GM18873 (cell line): ENCODE measurements at regions not wholly inside any gene's neighbourhood (a gene's known extent, or its start where the extent isn't known, plus 50 kb on each side); places are given as distances from the start of the nearest gene placed in this dataset.

Source experiments
- ATAC-seq: cut with Tn5 transposase; IDR thresholded peaks from one replicate; pipeline ENCODE4 v1.9.1; 2021; ENCODE audit warnings: mild to moderate bottlenecking, moderate library complexity, moderate number of reproducible peaks; ENCODE audit not compliant: unreplicated experiment, low FRiP score

GRCh38 chr20:24773168-24773567, 175.9 kb upstream of the CST7 start:
- no peak for ATAC-seq

DNA sequence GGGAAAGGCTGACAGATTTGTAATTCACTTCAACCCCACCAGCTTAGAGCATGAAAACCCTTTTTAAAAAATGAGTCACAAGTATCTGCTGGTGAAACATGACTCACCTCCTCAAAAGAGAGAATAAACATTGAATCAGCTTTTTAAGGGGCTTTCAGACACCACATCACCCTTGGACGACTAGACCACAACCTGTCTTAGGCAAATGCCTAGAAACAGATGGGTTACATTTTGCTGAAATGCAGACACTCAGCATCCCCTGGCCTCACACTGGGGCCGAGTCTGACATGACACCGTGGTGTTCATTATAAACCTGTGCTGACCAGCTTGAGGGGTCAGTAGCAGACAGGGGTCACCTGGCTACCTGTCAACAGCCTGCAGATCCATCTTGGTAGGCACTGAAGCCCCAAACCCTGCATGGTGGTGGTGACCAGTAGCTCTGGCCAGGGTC, 175.3 kb upstream of the CST7 start:
- peak; percentile 60 for ATAC-seq

DNA sequence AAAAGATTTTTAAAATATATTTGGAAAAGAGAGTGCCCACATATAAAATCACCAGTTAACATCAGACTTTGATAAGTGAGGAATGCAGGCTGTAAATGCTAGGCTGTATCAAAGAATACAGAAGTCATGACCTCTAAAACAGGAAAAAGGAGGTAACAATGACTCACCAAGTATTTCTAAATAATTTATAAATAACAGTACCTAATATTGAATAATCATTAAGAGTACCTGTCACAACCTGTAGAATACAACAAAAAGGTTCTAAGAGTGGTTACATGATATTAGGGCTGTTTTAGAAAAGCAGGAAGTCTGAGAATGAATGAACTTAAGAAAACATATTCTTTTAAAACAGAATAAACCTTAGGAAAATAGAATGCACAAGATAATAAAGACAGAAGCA, 173.1 kb upstream of the CST7 start:
- no peak for ATAC-seq

DNA sequence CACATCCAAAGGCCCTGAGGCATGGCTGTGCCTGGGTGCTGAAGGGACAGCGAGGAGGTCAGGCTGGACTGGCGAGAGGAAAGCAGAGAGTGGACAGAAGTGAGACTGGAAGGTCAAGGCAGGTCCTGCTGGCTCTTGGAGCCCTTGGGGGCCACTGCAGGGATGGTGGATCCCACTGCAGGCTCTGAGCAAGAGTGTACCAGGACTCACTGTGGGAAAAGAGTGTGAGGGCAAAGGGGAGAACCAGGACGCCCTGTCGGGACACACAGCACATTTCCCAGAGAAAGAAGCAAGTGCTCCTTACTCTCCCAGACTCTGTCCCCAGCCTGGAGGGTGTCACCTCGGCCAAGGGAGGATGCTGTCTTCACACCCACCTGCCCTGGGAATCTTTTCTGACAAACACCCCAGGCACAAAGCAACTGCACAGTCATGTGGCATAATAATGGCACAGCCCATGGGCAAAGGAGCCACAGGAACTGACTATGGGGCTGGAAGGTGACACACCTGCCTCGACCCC, 172.3 kb upstream of the CST7 start:
- no peak for ATAC-seq

DNA sequence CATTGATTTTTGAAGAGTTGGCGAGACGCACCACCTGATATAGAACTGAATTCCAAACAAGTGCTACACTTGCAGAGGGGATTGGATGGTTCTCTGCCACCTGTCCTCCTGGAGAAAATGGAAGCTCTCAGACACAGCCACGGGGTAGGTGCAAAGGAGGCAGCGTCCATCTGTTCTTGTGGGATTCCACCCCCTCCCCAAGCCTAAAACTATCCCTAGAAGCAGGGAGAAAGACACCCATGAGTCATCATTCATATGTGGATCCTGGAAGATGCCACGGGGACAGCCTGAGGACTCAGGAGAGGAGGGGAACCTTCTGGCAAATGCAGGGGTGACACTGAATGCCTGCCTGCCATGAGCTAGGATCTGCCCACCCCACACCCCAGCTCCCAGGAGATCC, 171.3 kb upstream of the CST7 start:
- ATAC-seq, result no peak

- ATAC-seq, result no peak
These were observed 170.5 kb upstream of the CST7 start for GRCh38 chr20:24778585-24779031.

GRCh38 chr20:24779131-24779530, 169.9 kb upstream of the CST7 start:
- ATAC-seq, result no peak

DNA sequence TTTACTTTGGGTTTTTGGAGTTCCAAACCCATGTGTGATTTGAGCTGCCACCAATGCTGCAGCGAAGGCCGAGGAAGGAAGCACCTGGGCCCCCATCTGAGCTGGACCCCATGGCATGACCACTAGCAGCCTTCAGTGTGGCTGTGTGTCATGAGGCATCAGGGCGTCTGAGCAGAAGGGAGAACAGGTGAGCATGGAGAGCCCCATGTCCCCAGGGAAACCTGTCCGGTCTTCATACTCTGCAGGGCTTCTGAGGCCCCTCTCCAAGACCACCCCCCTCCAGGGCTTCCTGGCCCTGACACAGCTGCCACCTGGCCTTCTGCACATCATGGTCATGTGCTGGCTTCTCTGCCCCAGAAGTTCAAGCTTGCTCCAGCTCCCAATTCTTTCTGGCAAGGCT, 169.1 kb upstream of the CST7 start:
- ATAC-seq, result no peak

- no peak for ATAC-seq
These were observed 168.2 kb upstream of the CST7 start for GRCh38 chr20:24780674-24781417.

GRCh38 chr20:24781418-24781980, 167.6 kb upstream of the CST7 start:
- ATAC-seq, result no peak

GRCh38 chr20:24782301-24782700, 166.8 kb upstream of the CST7 start:
- no peak for ATAC-seq

GRCh38 chr20:24782801-24783630, 166.1 kb upstream of the CST7 start:
- ATAC-seq, result no peak

GRCh38 chr20:24783631-24784492, 165.2 kb upstream of the CST7 start:
- ATAC-seq, result no peak

DNA sequence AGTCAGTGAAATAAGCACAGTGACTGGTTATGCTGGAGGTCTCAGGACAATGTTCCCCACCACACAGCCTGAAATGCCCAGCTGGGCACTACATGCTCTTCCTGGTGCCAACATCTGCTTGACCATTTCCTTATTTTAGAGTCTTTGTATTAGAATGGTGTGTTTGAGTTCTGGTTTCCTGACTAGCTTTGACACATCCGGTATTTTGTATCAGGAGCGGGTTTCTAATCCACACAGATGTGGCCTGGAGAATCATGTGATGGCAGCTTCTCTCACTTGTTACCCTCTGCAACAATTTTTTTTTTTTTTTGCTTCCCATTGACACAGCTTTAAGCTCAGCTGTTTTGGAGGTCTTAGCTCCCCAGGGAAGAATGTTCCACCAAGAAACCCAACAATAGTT, 164.5 kb upstream of the CST7 start:
- ATAC-seq, result no peak

GRCh38 chr20:24785141-24786110, 163.6 kb upstream of the CST7 start:
- ATAC-seq, result no peak

DNA sequence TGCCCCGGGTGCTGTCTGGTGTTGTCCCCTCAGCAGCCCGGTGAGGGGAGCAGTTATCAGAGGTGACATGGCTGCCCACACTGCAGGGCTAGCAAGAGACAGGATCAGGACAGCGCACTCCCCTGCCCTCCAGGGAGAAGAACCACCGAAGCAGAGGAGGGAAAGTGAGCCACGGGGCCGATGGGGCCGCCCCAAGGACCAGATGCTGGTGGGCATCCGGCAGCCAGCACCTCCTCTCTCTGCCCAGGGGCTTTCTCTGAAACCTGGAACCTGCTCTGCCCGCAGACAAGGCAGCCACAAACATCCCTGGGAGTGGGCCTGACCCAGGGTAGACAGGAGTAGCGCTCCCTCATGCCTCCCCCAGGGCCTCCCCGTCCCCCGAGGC, 163.0 kb upstream of the CST7 start:
- ATAC-seq, result no peak

DNA sequence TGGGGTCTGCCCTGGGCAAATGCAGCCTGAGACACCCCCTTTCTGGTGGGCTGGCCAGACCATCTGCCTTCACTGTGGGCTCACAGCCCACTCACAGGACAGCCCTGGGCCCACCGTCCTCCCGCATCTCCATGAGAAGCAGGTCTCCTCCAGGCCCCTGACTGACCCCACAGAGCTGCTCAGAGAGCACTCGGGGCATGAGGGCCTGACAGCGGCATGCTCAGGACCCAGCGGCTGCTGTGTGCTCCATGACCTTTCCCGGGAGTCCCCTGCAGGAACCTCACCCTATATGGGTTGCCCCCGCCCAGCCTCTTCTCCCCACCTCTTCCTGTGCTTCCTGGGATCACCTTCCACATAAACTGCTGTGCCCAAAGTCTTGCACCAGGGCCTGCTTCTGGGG, 162.4 kb upstream of the CST7 start:
- ATAC-seq, result no peak

- ATAC-seq, result no peak
These were observed 162.0 kb upstream of the CST7 start for GRCh38 chr20:24787071-24787470.

DNA sequence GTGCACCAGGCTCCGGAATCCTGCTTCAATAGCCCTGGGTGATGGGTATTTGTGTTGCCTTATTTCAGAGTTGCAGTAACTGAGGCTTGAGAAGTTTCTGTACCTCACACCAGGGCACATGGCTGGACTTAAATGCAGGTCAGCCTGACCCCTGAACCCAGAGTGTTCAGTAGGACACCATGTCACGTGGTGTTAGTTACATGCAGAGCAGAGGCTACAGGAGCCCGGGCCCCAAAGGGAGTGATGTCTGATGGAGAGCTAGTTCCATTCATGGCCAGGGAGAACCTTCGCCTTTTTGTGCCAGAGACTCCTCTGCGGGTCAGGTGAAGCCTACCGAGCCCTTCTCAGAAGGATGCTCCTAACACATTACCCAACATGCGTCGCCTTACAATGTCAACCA, 161.4 kb upstream of the CST7 start:
- ATAC-seq, result no peak
